Caco-2 (cell line): ENCODE measurements at regions not wholly inside any gene's neighbourhood (a gene's known extent, or its start where the extent isn't known, plus 50 kb on each side); places are given as distances from the start of the nearest gene placed in this dataset.

Source experiments
- BruUV-seq: library from RNA; stranded (reverse); fragments of 400-500 nt; replicated peaks from 2 replicates; lab custom pipeline; 2021; lab: Mats Ljungman, UMichigan
- CTCF ChIA-PET: fragments of 300-600 bp; sonication (Branson Sonifier 250); formaldehyde crosslinking; loops from one replicate; lab custom pipeline; 2022; ENCODE audit warnings: antibody characterized with exemption; lab: Charles Lee
- POLR2A ChIA-PET: fragments of 300-600 bp; sonication (Branson Sonifier 250); formaldehyde crosslinking; loops from one replicate; lab custom pipeline; 2022; ENCODE audit warnings: antibody characterized with exemption; lab: Charles Lee
- DNase-seq, 2 experiments: peaks; one replicate each; pipeline versions ENCODE4 v3.0.0 to v3.0.0-alpha.2; 2020 to 2022
- H3K27me3 ChIP-seq: replicated peaks from 2 replicates; pipeline ENCODE4 v1.6.0; 2011; ENCODE audit warnings: low read length; ENCODE audit not compliant: control insufficient read depth, insufficient read depth
- H3K36me3 ChIP-seq: 2 replicates; pipeline ENCODE4 v1.5.1; 2011; ENCODE audit warnings: low read length; ENCODE audit not compliant: control insufficient read depth, insufficient read depth
- H3K4me1 ChIP-seq: fragments of 250-450 bp; sonication (Bioruptor Pico); 2 replicates; pipeline ENCODE4 v1.5.1; 2020; ENCODE audit warnings: mild to moderate bottlenecking
- H3K4me3 ChIP-seq: 2 replicates; pipeline ENCODE4 v1.5.1; 2011; ENCODE audit warnings: low read depth, mild to moderate bottlenecking, control low read depth, low read length
- H3K9me3 ChIP-seq: fragments of 250-450 bp; sonication (Bioruptor Pico); 2 replicates; pipeline ENCODE4 v1.5.1; 2020; ENCODE audit warnings: mild to moderate bottlenecking, moderate library complexity
- H3K27ac Mint-ChIP-seq: one replicate; pipeline ENCODE4 v1.8.0; 2022; ENCODE audit warnings: mixed read lengths; ENCODE audit not compliant: unreplicated experiment
- H3K27me3 Mint-ChIP-seq: one replicate; pipeline ENCODE4 v1.8.0; 2022; ENCODE audit warnings: mixed read lengths; ENCODE audit not compliant: insufficient read depth, unreplicated experiment
- H3K36me3 Mint-ChIP-seq: one replicate; pipeline ENCODE4 v1.8.0; 2022; ENCODE audit warnings: mild to moderate bottlenecking, mixed read lengths; ENCODE audit not compliant: insufficient read depth, unreplicated experiment
- H3K4me1 Mint-ChIP-seq: one replicate; pipeline ENCODE4 v1.8.0; 2022; ENCODE audit warnings: low read depth, mixed read lengths; ENCODE audit not compliant: unreplicated experiment
- H3K4me3 Mint-ChIP-seq: one replicate; pipeline ENCODE4 v1.8.0; 2022; ENCODE audit warnings: mild to moderate bottlenecking, moderate library complexity, mixed read lengths; ENCODE audit not compliant: unreplicated experiment
- H3K9me3 Mint-ChIP-seq: one replicate; pipeline ENCODE4 v1.8.0; 2022; ENCODE audit warnings: mixed read lengths; ENCODE audit not compliant: unreplicated experiment
- CTCF ChIP-seq, 2 experiments: fragments of 200-600 bp in 1 of 2; IDR thresholded peaks; 1 replicate in 1 of 2; 2 replicates in 1 of 2; pipeline versions ENCODE4 v1.5.1 to v1.8.0; 2011 to 2022; ENCODE audit warnings: antibody characterized with exemption in 1 of 2, control low read depth in 1 of 2, inconsistent platforms in 1 of 2, low read depth in 1 of 2, low read length in 1 of 2, mild to moderate bottlenecking in 1 of 2, moderate library complexity in 1 of 2; ENCODE audit not compliant: insufficient read depth in 1 of 2, severe bottlenecking in 1 of 2, unreplicated experiment in 1 of 2
- intact Hi-C: fragments of 100-400 bp; cut with micrococcal nuclease; formaldehyde crosslinking; loops from one replicate; pipeline ENCODE4 v1.10.0; 2022; ENCODE audit not compliant: unreplicated experiment

- no peaks in the 10 kb centered on the region for H3K36me3 Mint-ChIP-seq
- peaks cover 5% of the 10 kb centered on the region for H3K27me3 Mint-ChIP-seq
- peaks cover 25% of the 10 kb centered on the region for H3K4me1 Mint-ChIP-seq
- H3K36me3 ChIP-seq: no peaks in the 10 kb centered on the region
- H3K4me3 Mint-ChIP-seq: no peak overlapping the region
- POLR2A ChIA-PET: no interaction called here
- no peaks in the 10 kb centered on the region for H3K9me3 ChIP-seq
- H3K27ac Mint-ChIP-seq: no peak overlapping the region
- BruUV-seq: no TSS peak
- no peaks in the 10 kb centered on the region for H3K9me3 Mint-ChIP-seq
- H3K27me3 ChIP-seq: no peaks in the 10 kb centered on the region
- intact Hi-C loops: loop anchor here (5.0 to 10.0 kb wide), 3 partner anchors 45 to 803 kb away; no protein-coding TSS in a partner anchor
- H3K4me3 ChIP-seq: no peak overlapping the region
- CTCF ChIA-PET: interaction anchor here (0.6 to 1.0 kb wide), 3 partner anchors 11 to 547 kb away, joined by 3 read pairs; no protein-coding TSS in a partner anchor
- peak; percentile 32 to 78 for TF ChIP-seq CTCF (IDR thresholded peaks at IDR 0.05; ENCODE audit: insufficient read depth in 1 of 2, low read depth in 1 of 2, low read length in 1 of 2, severe bottlenecking in 1 of 2, unreplicated experiment in 1 of 2)
- DNase-seq: peak; percentile 49 to 60
- H3K4me1 ChIP-seq: peaks cover 18% of the 10 kb centered on the region
Measured at GRCh38 chr12:46131732-46132469, 136.9 kb downstream of the SLC38A1 start.

GRCh38 chr12:46127656-46128055, 137.3 kb upstream of the SCAF11 start:
- Histone ChIP-seq H3K27me3 (no peaks in the 10 kb centered on the region), H3K4me1 (peaks cover 6% of the 10 kb centered on the region), H3K9me3 (no peaks in the 10 kb centered on the region), H3K4me3 (no peak overlapping the region), H3K36me3 (no peaks in the 10 kb centered on the region)
- H3K36me3 Mint-ChIP-seq: peaks cover 6% of the 10 kb centered on the region
- H3K4me1 Mint-ChIP-seq: peaks cover 27% of the 10 kb centered on the region
- no peaks in the 10 kb centered on the region for H3K9me3 Mint-ChIP-seq
- no TSS peak for BruUV-seq
- DNase-seq: no peak
- H3K27me3 Mint-ChIP-seq: peaks cover 14% of the 10 kb centered on the region
- H3K4me3 Mint-ChIP-seq: no peak overlapping the region
- intact Hi-C loops: loop anchor here (5.0 kb wide), 1 partner anchor 140 kb away; the partner anchor contains the start of gene SLC38A1
- TF ChIP-seq CTCF (IDR thresholded peaks at IDR 0.05; ENCODE audit: insufficient read depth in 1 of 2, low read depth in 1 of 2, low read length in 1 of 2, severe bottlenecking in 1 of 2, unreplicated experiment in 1 of 2): no peak
- ChIA-PET POLR2A (no interaction called here), CTCF (interaction anchor here (0.6 kb wide), 1 partner anchor 417 kb away, joined by 3 read pairs; no protein-coding TSS in a partner anchor)
- H3K27ac Mint-ChIP-seq: no peak overlapping the region

- Histone ChIP-seq H3K9me3 (no peaks in the 10 kb centered on the region), H3K36me3 (no peaks in the 10 kb centered on the region), H3K4me3 (no peak overlapping the region), H3K27me3 (no peaks in the 10 kb centered on the region), H3K4me1 (peaks cover 6% of the 10 kb centered on the region)
- Mint-ChIP-seq H3K27ac (no peak overlapping the region), H3K27me3 (peaks cover 15% of the 10 kb centered on the region), H3K4me1 (peaks cover 19% of the 10 kb centered on the region), H3K9me3 (no peaks in the 10 kb centered on the region), H3K4me3 (no peak overlapping the region), H3K36me3 (peaks cover 6% of the 10 kb centered on the region)
- no peak for DNase-seq
- ChIA-PET POLR2A (no interaction called here), CTCF (interaction anchor here (1.3 to 2.1 kb wide), 4 partner anchors 24 to 895 kb away, joined by 4 to 9 read pairs (median 4); no protein-coding TSS in a partner anchor)
- intact Hi-C loops: loop anchor here (5.0 kb wide), 1 partner anchor 141 kb away; the partner anchor contains the start of gene SLC38A1
- no TSS peak for BruUV-seq
- no peak for TF ChIP-seq CTCF (IDR thresholded peaks at IDR 0.05; ENCODE audit: insufficient read depth in 1 of 2, low read depth in 1 of 2, low read length in 1 of 2, severe bottlenecking in 1 of 2, unreplicated experiment in 1 of 2)
Measured at GRCh38 chr12:46126050-46126727, 135.8 kb upstream of the SCAF11 start.
